ENCODE measurements at regions not wholly inside any gene's neighbourhood (a gene's known extent, or its start where the extent isn't known, plus 50 kb on each side); places are given as distances from the start of the nearest gene placed in this dataset.

DNA sequence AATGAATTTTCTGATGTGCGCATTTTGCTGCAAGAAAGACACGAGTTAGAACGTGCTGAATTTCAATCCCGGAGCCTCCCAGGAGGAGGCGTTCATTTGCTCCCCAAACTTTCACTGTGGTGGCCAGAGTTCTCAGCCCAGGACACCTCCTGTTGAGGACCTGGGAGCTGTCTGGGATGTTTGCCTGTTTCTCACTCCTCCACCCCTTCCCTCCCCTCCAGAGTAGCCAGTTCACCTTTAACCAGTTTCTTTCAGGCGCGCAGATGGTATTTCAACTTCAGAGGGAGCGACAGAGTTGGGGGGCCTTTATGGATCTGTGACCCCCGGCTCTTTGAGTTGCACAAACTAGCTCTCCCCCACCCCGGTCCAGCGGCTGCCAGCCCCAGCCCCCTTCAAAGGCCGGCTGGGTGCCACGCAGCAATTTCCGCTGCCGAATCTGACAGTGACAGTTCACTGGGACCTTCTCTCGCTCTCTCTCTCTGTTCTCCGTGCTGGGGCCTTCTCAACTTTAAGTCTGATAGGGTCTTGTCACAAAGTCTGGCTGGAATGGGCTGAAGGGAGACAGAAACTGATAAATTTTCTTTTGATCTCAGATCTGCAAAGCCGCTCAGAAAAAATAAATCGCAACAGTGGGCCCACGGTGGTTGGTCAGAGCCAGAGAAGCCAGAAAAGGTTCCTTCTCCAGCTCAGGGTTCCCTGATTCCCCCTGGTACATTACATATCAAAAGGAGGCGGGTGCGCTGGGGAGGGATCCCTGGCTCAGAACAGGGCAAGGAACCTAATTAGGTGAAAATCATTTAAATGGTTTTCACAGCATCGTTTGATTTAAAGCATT lies 100.0 kb upstream of the STX18 start:
- H3K27me3 ChIP-seq (ENCODE audit: control insufficient read depth, insufficient read depth, low read length), result no peaks in the 10 kb centered on the region
- no peaks in the 10 kb centered on the region for H3K36me3 ChIP-seq (ENCODE audit: control insufficient read depth in 2 of 3, insufficient read depth in 3 of 3, low read length in 3 of 3)
- H3K9me3 ChIP-seq (ENCODE audit: control insufficient read depth in 2 of 3, insufficient read depth in 1 of 3, low read length in 3 of 3), result no peaks in the 10 kb centered on the region
- DNase-seq (peak in 2 of 5 donors; percentile 14 to 18), FAIRE-seq (no peak)
- H3K27ac ChIP-seq (ENCODE audit: low read depth in 2 of 2, low read length in 2 of 2), result no peak overlapping the region
- no peak overlapping the region for H3K4me3 ChIP-seq (ENCODE audit: low read length in 3 of 3)
- H3K4me1 ChIP-seq (ENCODE audit: control insufficient read depth in 2 of 3, insufficient read depth in 2 of 3, low read depth in 1 of 3, low read length in 3 of 3), result no peaks in the 10 kb centered on the region
- intact Hi-C loops (cut with DNase I), result no loop called here
- no peak overlapping the region for H3K9ac ChIP-seq (ENCODE audit: low read length in 3 of 3)
- TF ChIP-seq, protein P1, sequence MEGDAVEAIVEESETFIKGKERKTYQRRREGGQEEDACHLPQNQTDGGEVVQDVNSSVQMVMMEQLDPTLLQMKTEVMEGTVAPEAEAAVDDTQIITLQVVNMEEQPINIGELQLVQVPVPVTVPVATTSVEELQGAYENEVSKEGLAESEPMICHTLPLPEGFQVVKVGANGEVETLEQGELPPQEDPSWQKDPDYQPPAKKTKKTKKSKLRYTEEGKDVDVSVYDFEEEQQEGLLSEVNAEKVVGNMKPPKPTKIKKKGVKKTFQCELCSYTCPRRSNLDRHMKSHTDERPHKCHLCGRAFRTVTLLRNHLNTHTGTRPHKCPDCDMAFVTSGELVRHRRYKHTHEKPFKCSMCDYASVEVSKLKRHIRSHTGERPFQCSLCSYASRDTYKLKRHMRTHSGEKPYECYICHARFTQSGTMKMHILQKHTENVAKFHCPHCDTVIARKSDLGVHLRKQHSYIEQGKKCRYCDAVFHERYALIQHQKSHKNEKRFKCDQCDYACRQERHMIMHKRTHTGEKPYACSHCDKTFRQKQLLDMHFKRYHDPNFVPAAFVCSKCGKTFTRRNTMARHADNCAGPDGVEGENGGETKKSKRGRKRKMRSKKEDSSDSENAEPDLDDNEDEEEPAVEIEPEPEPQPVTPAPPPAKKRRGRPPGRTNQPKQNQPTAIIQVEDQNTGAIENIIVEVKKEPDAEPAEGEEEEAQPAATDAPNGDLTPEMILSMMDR (IDR thresholded peaks at IDR 0.05; ENCODE audit: borderline replicate concordance, extremely low read depth, insufficient read depth), result no peak

- Histone ChIP-seq H3K9me3 (ENCODE audit: control insufficient read depth in 2 of 3, insufficient read depth in 1 of 3, low read length in 3 of 3) (no peaks in the 10 kb centered on the region), H3K9ac (ENCODE audit: low read length in 3 of 3) (no peak overlapping the region), H3K27me3 (ENCODE audit: control insufficient read depth, insufficient read depth, low read length) (no peaks in the 10 kb centered on the region), H3K4me1 (ENCODE audit: control insufficient read depth in 2 of 3, insufficient read depth in 2 of 3, low read depth in 1 of 3, low read length in 3 of 3) (no peaks in the 10 kb centered on the region), H3K4me3 (ENCODE audit: low read length in 3 of 3) (no peak overlapping the region), H3K36me3 (ENCODE audit: control insufficient read depth in 2 of 3, insufficient read depth in 3 of 3, low read length in 3 of 3) (no peaks in the 10 kb centered on the region), H3K27ac (ENCODE audit: low read depth in 2 of 2, low read length in 2 of 2) (no peak overlapping the region)
- FAIRE-seq, result no peak
- DNase-seq, result peak in 1 of 5 donors; percentile 1
- intact Hi-C loops (cut with DNase I), result no loop called here
- TF ChIP-seq, protein P1 (IDR thresholded peaks at IDR 0.05; ENCODE audit: borderline replicate concordance, extremely low read depth, insufficient read depth), result no peak
Observed at GRCh38 chr4:4641254-4641653, 99.4 kb upstream of the STX18 start.

GRCh38 chr4:4640692-4641091 lies 98.8 kb upstream of the STX18 start:
- Histone ChIP-seq H3K36me3 (ENCODE audit: control insufficient read depth in 2 of 3, insufficient read depth in 3 of 3, low read length in 3 of 3) (no peaks in the 10 kb centered on the region), H3K4me1 (ENCODE audit: control insufficient read depth in 2 of 3, insufficient read depth in 2 of 3, low read depth in 1 of 3, low read length in 3 of 3) (no peaks in the 10 kb centered on the region), H3K4me3 (ENCODE audit: low read length in 3 of 3) (no peak overlapping the region), H3K27ac (ENCODE audit: low read depth in 2 of 2, low read length in 2 of 2) (no peak overlapping the region), H3K9me3 (ENCODE audit: control insufficient read depth in 2 of 3, insufficient read depth in 1 of 3, low read length in 3 of 3) (no peaks in the 10 kb centered on the region), H3K27me3 (ENCODE audit: control insufficient read depth, insufficient read depth, low read length) (no peaks in the 10 kb centered on the region), H3K9ac (ENCODE audit: low read length in 3 of 3) (no peak overlapping the region)
- DNase-seq (peak in 2 of 5 donors; percentile 14 to 17), FAIRE-seq (no peak)
- intact Hi-C loops (cut with DNase I), result no loop called here
- TF ChIP-seq, protein P1 (IDR thresholded peaks at IDR 0.05; ENCODE audit: borderline replicate concordance, extremely low read depth, insufficient read depth), result no peak
